HepG2 (cell line): ENCODE measurements at regions not wholly inside any gene's neighbourhood (a gene's known extent, or its start where the extent isn't known, plus 50 kb on each side); places are given as distances from the start of the nearest gene placed in this dataset.

Experiments
- ATAC-seq: fragments of 200-7000 bp; cut with Tn5 transposase; 3 replicates; pipeline ENCODE4 v1.9.1; 2020; ENCODE audit warnings: mild to moderate bottlenecking, moderate library complexity
- BruUV-seq: library from RNA; stranded (reverse); fragments of 400-500 nt; replicated peaks from 2 replicates; lab custom pipeline; 2021; lab: Mats Ljungman, UMichigan
- CTCF ChIA-PET: fragments of 300-600 bp; formaldehyde crosslinking; extraction: SDS; loops from one replicate; lab custom pipeline; 2021; ENCODE audit warnings: low total read pairs, inconsistent platforms, low intra/inter-chr PET ratio; lab: Yijun Ruan, JAX
- POLR2A ChIA-PET: fragments of 350-600 bp; sonication (Branson Sonifier 250); formaldehyde crosslinking; loops from one replicate; lab custom pipeline; 2020; ENCODE audit warnings: antibody characterized with exemption, inconsistent platforms; lab: Yijun Ruan, JAX
- DNase-seq: peaks from one replicate; pipeline ENCODE4 v3.0.0-alpha.2; 2015; ENCODE audit warnings: low spot score
- FAIRE-seq: peaks from 3 replicates; lab custom pipeline; 2011; peaks lifted over from hg19 to GRCh38; lab: Jason Lieb, UNC
- H2AFZ ChIP-seq: one replicate; pipeline ENCODE4 v1.6.1; 2011; ENCODE audit warnings: low read length, inconsistent platforms
- H3K27ac ChIP-seq: fragments of 300-600 bp; 3 replicates; pipeline ENCODE4 v1.8.0; 2011; ENCODE audit warnings: mixed run types, mild to moderate bottlenecking, mixed read lengths, low read length, inconsistent platforms; ENCODE audit not compliant: insufficient read depth; ENCODE audit errors: extremely low read length
- H3K27me3 ChIP-seq, 2 experiments: fragments of 200-600 bp in 1 of 2; 2 replicates in 1 of 2; 3 replicates in 1 of 2; pipeline versions ENCODE4 v1.6.0 to v1.8.0; 2011; ENCODE audit warnings: low read length in 2 of 2, mild to moderate bottlenecking in 2 of 2, moderate library complexity in 2 of 2, inconsistent platforms in 1 of 2; ENCODE audit not compliant: insufficient read depth in 2 of 2, control insufficient read depth in 1 of 2
- H3K36me3 ChIP-seq, 2 experiments: fragments of 200-600 bp in 1 of 2; replicated peaks in 1 of 2; 2 replicates in 1 of 2; 3 replicates in 1 of 2; pipeline versions ENCODE4 v1.5.1 to v1.8.0; 2011; ENCODE audit warnings: low read length in 2 of 2, inconsistent platforms in 1 of 2; ENCODE audit not compliant: insufficient read depth in 2 of 2, control insufficient read depth in 1 of 2
- H3K4me1 ChIP-seq: 2 replicates; pipeline ENCODE4 v1.5.1; 2012; ENCODE audit warnings: low read length, inconsistent platforms; ENCODE audit not compliant: insufficient read depth
- H3K4me2 ChIP-seq: 2 replicates; pipeline ENCODE4 v1.6.0; 2011; ENCODE audit warnings: low read depth, low read length, inconsistent platforms
- H3K4me3 ChIP-seq, 3 experiments: fragments of 200-600 bp in 1 of 3; sonication (generic), shearing (Covaris generic) in 1 of 3; replicated peaks in 1 of 3; 2 replicates each; pipeline ENCODE4 v1.5.1; 2011 to 2016; ENCODE audit warnings: low read length in 3 of 3, inconsistent platforms in 2 of 3, low read depth in 2 of 3, mild to moderate bottlenecking in 2 of 3, control low read depth in 1 of 3, mixed read lengths in 1 of 3; ENCODE audit not compliant: insufficient read depth in 1 of 3
- H3K79me2 ChIP-seq: one replicate; pipeline ENCODE4 v1.6.1; 2011; ENCODE audit warnings: low read length, inconsistent platforms; ENCODE audit not compliant: insufficient read depth
- H3K9ac ChIP-seq: 2 replicates; pipeline ENCODE4 v1.6.0; 2011; ENCODE audit warnings: mild to moderate bottlenecking, low read depth, low read length, inconsistent platforms; ENCODE audit not compliant: insufficient read depth
- H3K9me3 ChIP-seq: 2 replicates; pipeline ENCODE4 v1.5.1; 2012; ENCODE audit warnings: mild to moderate bottlenecking, low read length
- H4K20me1 ChIP-seq: 2 replicates; pipeline ENCODE4 v1.6.0; 2011; ENCODE audit warnings: inconsistent platforms, mild to moderate bottlenecking, low read length, moderate library complexity; ENCODE audit not compliant: insufficient read depth
- ELF4 ChIP-seq: sonication (generic); formaldehyde crosslinking; IDR thresholded peaks from 2 replicates; pipeline ENCODE4 v1.5.0; 2020; ENCODE audit warnings: missing genetic modification reagents, mild to moderate bottlenecking, moderate library complexity, borderline replicate concordance
- HINFP ChIP-seq: sonication (generic); formaldehyde crosslinking; IDR thresholded peaks from 2 replicates; pipeline ENCODE4 v1.4.0; 2020; ENCODE audit warnings: low read depth, mild to moderate bottlenecking, missing genetic modification reagents
- HOXA5 ChIP-seq: sonication (generic); formaldehyde crosslinking; IDR thresholded peaks from 2 replicates; pipeline ENCODE4 v1.4.0; 2020; ENCODE audit warnings: missing genetic modification reagents
- MED13 ChIP-seq: sonication (generic); formaldehyde crosslinking; IDR thresholded peaks from 2 replicates; pipeline ENCODE4 v1.5.0; 2020; ENCODE audit warnings: missing genetic modification reagents
- PITX1 ChIP-seq: sonication (generic); formaldehyde crosslinking; IDR thresholded peaks from 2 replicates; pipeline ENCODE4 v1.5.1; 2020; ENCODE audit warnings: mild to moderate bottlenecking, missing genetic modification reagents
- RXRA ChIP-seq: sonication (generic); formaldehyde crosslinking; IDR thresholded peaks from 2 replicates; pipeline ENCODE4 v1.5.1; 2020; ENCODE audit warnings: missing genetic modification reagents
- SIX4 ChIP-seq: sonication (generic); formaldehyde crosslinking; IDR thresholded peaks from 2 replicates; pipeline ENCODE4 v1.4.0; 2020; ENCODE audit warnings: missing genetic modification reagents
- SNAPC2 ChIP-seq: sonication (generic); formaldehyde crosslinking; IDR thresholded peaks from 2 replicates; pipeline ENCODE4 v1.8.1; 2022; ENCODE audit warnings: mild to moderate bottlenecking, missing genetic modification reagents
- SRSF4 ChIP-seq: fragments of 200-400 bp; formaldehyde crosslinking; IDR thresholded peaks from one replicate; pipeline ENCODE4 v1.6.1; 2018; ENCODE audit warnings: mild to moderate bottlenecking, low read depth, low read length, moderate library complexity; ENCODE audit not compliant: poor library complexity, severe bottlenecking
- TBL1XR1 ChIP-seq: fragments of 150-350 bp; IDR thresholded peaks from 2 replicates; pipeline ENCODE4 v1.6.1; 2014; ENCODE audit warnings: borderline replicate concordance, low read length; ENCODE audit not compliant: partially characterized antibody
- ZNF264 ChIP-seq: sonication (generic); formaldehyde crosslinking; IDR thresholded peaks from 2 replicates; pipeline ENCODE4 v1.4.0; 2020; ENCODE audit warnings: missing genetic modification reagents
- ZNF333 ChIP-seq: sonication (generic); formaldehyde crosslinking; IDR thresholded peaks from 2 replicates; pipeline ENCODE4 v1.4.0; 2020; ENCODE audit warnings: mild to moderate bottlenecking, missing genetic modification reagents, borderline replicate concordance
- ZNF335 ChIP-seq: sonication (generic); formaldehyde crosslinking; IDR thresholded peaks from 2 replicates; pipeline ENCODE4 v1.4.0; 2020; ENCODE audit warnings: missing genetic modification reagents
- ZNF616 ChIP-seq: sonication (generic); formaldehyde crosslinking; IDR thresholded peaks from 2 replicates; pipeline ENCODE4 v1.5.0; 2020; ENCODE audit warnings: low read depth, mild to moderate bottlenecking, missing genetic modification reagents
- ZNF720 ChIP-seq: sonication (generic); formaldehyde crosslinking; IDR thresholded peaks from 2 replicates; pipeline ENCODE4 v1.4.0; 2020; ENCODE audit warnings: missing genetic modification reagents
- ZNF724P ChIP-seq: sonication (generic); formaldehyde crosslinking; IDR thresholded peaks from 2 replicates; pipeline ENCODE4 v1.8.0; 2022; ENCODE audit warnings: missing genetic modification reagents, borderline replicate concordance
- WGBS: methylation state at CpG from one replicate; pipeline ENCODE4 v1.1.6; 2017; ENCODE audit warnings: low lambda C conversion rate; 5-methylcytosine and 5-hydroxymethylcytosine counted together
- in situ Hi-C: cut with HindIII; loops from 2 replicates; pipeline ENCODE4 v1.10.0; 2017; ENCODE audit warnings: low pct_unique_long_range_greater_than_20kb; ENCODE audit not compliant: extremely low pct_ligation_motif_present
- intact Hi-C: fragments of 100-400 bp; cut with micrococcal nuclease; formaldehyde crosslinking; loops from one replicate; pipeline ENCODE4 v1.10.0; 2022; ENCODE audit not compliant: unreplicated experiment

- no peak overlapping the region for H3K27ac ChIP-seq
- DNase-seq, result no peak
These were observed 458.7 kb upstream of the CNTNAP5 start for GRCh38 chr2:123566291-123566946.

More at GRCh38 chr2:123566291-123566946, 458.7 kb upstream of the CNTNAP5 start:
- intact Hi-C loops (no loop called here), in situ Hi-C loops (no loop called here)
- 62% methylated on average over 3 of the region's 3 CpGs for WGBS
- FAIRE-seq (no peak), ATAC-seq (no peak)
- no peak overlapping the region for H3K4me3 ChIP-seq
- BruUV-seq, result no TSS peak
- ChIA-PET CTCF (no interaction called here), POLR2A (no interaction called here)
- H3K36me3 ChIP-seq, result no peaks in the 10 kb centered on the region
- H2AFZ ChIP-seq, result no peak overlapping the region
- H3K4me2 ChIP-seq, result no peak overlapping the region
- TF ChIP-seq ZNF724P (CRISPR knock-in tag) (no peak), ZNF720 (CRISPR knock-in tag) (no peak), ZNF616 (CRISPR knock-in tag) (no peak), RXRA (CRISPR knock-in tag) (no peak), ZNF264 (CRISPR knock-in tag) (no peak), ZNF335 (CRISPR knock-in tag) (no peak), HINFP (CRISPR knock-in tag) (no peak), TBL1XR1 (no peak), SNAPC2 (CRISPR knock-in tag) (no peak), HOXA5 (no peak), ELF4 (CRISPR knock-in tag) (no peak), SRSF4 (no peak), SIX4 (CRISPR knock-in tag) (no peak), PITX1 (no peak), MED13 (no peak), ZNF333 (CRISPR knock-in tag) (no peak)
- H4K20me1 ChIP-seq, result no peaks in the 10 kb centered on the region
- H3K27me3 ChIP-seq, result no peaks in the 10 kb centered on the region
- H3K79me2 ChIP-seq, result no peaks in the 10 kb centered on the region
- H3K9me3 ChIP-seq, result peaks cover 95% of the 10 kb centered on the region
- H3K9ac ChIP-seq, result no peak overlapping the region
- H3K4me1 ChIP-seq, result no peaks in the 10 kb centered on the region
